Aorta (tissue), 5 donors: ENCODE measurements at regions not wholly inside any gene's neighbourhood (a gene's known extent, or its start where the extent isn't known, plus 50 kb on each side); places are given as distances from the start of the nearest gene placed in this dataset.

Experiments used
- ATAC-seq: fragments of 200-7000 bp; cut with Tn5 transposase; one replicate; pipeline ENCODE4 v1.9.1; 2022; ENCODE audit warnings: moderate library complexity; ENCODE audit not compliant: low FRiP score
- DNase-seq, 2 donors: peaks; one replicate each; pipeline ENCODE4 v3.0.0-alpha.2; 2020
- H3K27ac ChIP-seq, 2 donors: one replicate each; pipeline ENCODE4 v1.5.1; 2013; ENCODE audit warnings: low read length in 2 of 2, mild to moderate bottlenecking in 2 of 2, moderate library complexity in 2 of 2, control low read depth in 1 of 2, inconsistent platforms in 1 of 2, low read depth in 1 of 2
- H3K27me3 ChIP-seq, 2 donors: one replicate each; pipeline ENCODE4 v1.6.1; 2013; ENCODE audit warnings: control low read depth in 1 of 2, low read length in 1 of 2, mild to moderate bottlenecking in 1 of 2, moderate library complexity in 1 of 2; ENCODE audit not compliant: insufficient read depth in 2 of 2, control insufficient read depth in 1 of 2
- H3K36me3 ChIP-seq, 2 donors: one replicate each; pipeline ENCODE4 v1.6.1; 2013; ENCODE audit warnings: control low read depth in 1 of 2, low read length in 1 of 2, mild to moderate bottlenecking in 1 of 2; ENCODE audit not compliant: insufficient read depth in 2 of 2, control insufficient read depth in 1 of 2
- H3K4me1 ChIP-seq, 2 donors: one replicate each; pipeline ENCODE4 v1.6.1; 2013; ENCODE audit warnings: low read length in 2 of 2, control low read depth in 1 of 2, mild to moderate bottlenecking in 1 of 2, moderate library complexity in 1 of 2; ENCODE audit not compliant: insufficient read depth in 2 of 2, control insufficient read depth in 1 of 2
- H3K4me3 ChIP-seq, 2 donors: one replicate each; pipeline ENCODE4 v1.5.1; 2013; ENCODE audit warnings: low read length in 2 of 2, control low read depth in 1 of 2, mild to moderate bottlenecking in 1 of 2
- H3K9me3 ChIP-seq: one replicate; pipeline ENCODE4 v1.6.1; 2013; ENCODE audit warnings: mild to moderate bottlenecking, low read length; ENCODE audit not compliant: control insufficient read depth
- WGBS, 2 donors: extraction: QIAGEN DNeasy Blood & Tissue Kit; methylation state at CpG; one replicate each; pipeline ENCODE4 v1.1.7; 2013; 5-methylcytosine and 5-hydroxymethylcytosine counted together
- intact Hi-C, 2 donors: fragments of 100-400 bp; cut with DNase I; formaldehyde crosslinking; loops; one replicate each; pipeline versions ENCODE4 v1.14.2 to v1.15.0; 2022
- donor health status: healthy with polysubstance abuse.
- donor health status: Bipolar disorder and iron deficiency.
- donor health status: DM: no; HTN: no; CAD: no.
- donor health status: DM: no; HTN: no; CAD: no.
- donor health status: DM: yes; HTN: yes; CAD: no.

DNA sequence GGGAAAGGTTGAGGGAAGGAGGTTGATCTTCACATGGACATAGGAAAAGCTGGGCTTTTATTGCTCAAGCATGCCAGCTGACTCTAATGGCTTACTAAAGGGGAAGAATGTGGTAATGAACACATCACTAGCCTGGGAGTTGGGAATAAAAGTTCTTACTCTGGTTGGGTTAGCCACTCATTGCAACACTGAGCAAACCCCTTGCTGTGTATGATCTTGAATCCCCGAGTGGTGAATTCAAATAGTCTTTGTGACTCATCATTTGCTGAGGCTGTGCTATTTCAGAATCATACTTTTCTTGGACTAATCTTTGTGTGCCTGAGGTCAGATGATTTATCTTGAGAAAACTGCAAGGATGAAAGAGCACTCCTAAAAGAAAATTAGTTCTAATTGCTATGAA lies 304.1 kb upstream of the ANO5 start:
- Histone ChIP-seq H3K4me3 (no peak overlapping the region), H3K27ac (no peak overlapping the region), H3K27me3 (no peaks in the 10 kb centered on the region), H3K9me3 (no peaks in the 10 kb centered on the region), H3K36me3 (no peaks in the 10 kb centered on the region), H3K4me1 (peaks cover 0 to 2% of the 10 kb centered on the region in 2 donors)
- DNase-seq (no peak), ATAC-seq (peak; percentile 77)
- 5 to 32% methylated on average over 1 of the region's 1 CpG for WGBS, 2 donors
- intact Hi-C loops = no loop called here

- DNase-seq (no peak), ATAC-seq (no peak)
- Histone ChIP-seq H3K9me3 (no peaks in the 10 kb centered on the region), H3K27ac (no peak overlapping the region), H3K4me1 (peaks cover 0 to 2% of the 10 kb centered on the region in 2 donors), H3K4me3 (no peak overlapping the region), H3K36me3 (no peaks in the 10 kb centered on the region), H3K27me3 (no peaks in the 10 kb centered on the region)
- 49 to 56% methylated on average over 6 of the region's 6 CpGs for WGBS, 2 donors
- intact Hi-C loops = no loop called here
These were observed 299.9 kb upstream of the ANO5 start for GRCh38 chr11:21892736-21893564.

- no peak for ATAC-seq
- no peaks in the 10 kb centered on the region for H3K9me3 ChIP-seq
- intact Hi-C loops = no loop called here
- H3K4me1 ChIP-seq = peaks cover 0 to 2% of the 10 kb centered on the region in 2 donors
- H3K36me3 ChIP-seq = no peaks in the 10 kb centered on the region
- DNase-seq = no peak
- no peak overlapping the region for H3K4me3 ChIP-seq
- no peaks in the 10 kb centered on the region for H3K27me3 ChIP-seq
- H3K27ac ChIP-seq = no peak overlapping the region
These were observed 299.4 kb upstream of the ANO5 start for GRCh38 chr11:21893565-21893867.

DNA sequence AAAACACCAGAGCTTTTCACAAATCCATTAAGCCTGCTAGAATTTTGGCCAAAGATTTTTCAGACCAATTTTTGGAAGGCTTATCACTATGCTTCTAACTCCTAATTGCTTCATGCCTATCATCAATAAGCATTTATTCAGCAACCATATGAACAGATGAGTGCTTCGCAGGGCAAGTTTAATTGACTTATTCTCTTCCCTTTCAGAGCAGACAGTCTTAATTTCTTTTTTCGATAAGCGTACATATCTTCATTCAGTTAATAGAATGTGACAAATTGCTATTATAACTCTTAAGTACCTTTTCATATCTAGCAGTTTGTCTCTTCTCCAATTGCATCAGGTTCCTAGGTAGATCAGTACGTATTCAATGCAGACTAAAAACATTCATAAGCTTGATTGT lies 298.4 kb upstream of the ANO5 start:
- H3K9me3 ChIP-seq = no peaks in the 10 kb centered on the region
- no peaks in the 10 kb centered on the region for H3K4me1 ChIP-seq
- H3K4me3 ChIP-seq = no peak overlapping the region
- WGBS, 2 donors = 87 to 89% methylated on average over 4 of the region's 4 CpGs
- no peak overlapping the region for H3K27ac ChIP-seq
- intact Hi-C loops = no loop called here
- no peaks in the 10 kb centered on the region for H3K27me3 ChIP-seq
- DNase-seq (no peak), ATAC-seq (no peak)
- H3K36me3 ChIP-seq = no peaks in the 10 kb centered on the region

GRCh38 chr11:21895686-21896085 lies 297.2 kb upstream of the ANO5 start:
- no peaks in the 10 kb centered on the region for H3K27me3 ChIP-seq
- no peaks in the 10 kb centered on the region for H3K4me1 ChIP-seq
- no peak overlapping the region for H3K4me3 ChIP-seq
- intact Hi-C loops = no loop called here
- no peak overlapping the region for H3K27ac ChIP-seq
- no peak for ATAC-seq
- no peak for DNase-seq
- no peaks in the 10 kb centered on the region for H3K9me3 ChIP-seq
- H3K36me3 ChIP-seq = no peaks in the 10 kb centered on the region

- Histone ChIP-seq H3K4me1 (no peaks in the 10 kb centered on the region), H3K27me3 (no peaks in the 10 kb centered on the region), H3K36me3 (no peaks in the 10 kb centered on the region), H3K4me3 (no peak overlapping the region), H3K27ac (no peak overlapping the region), H3K9me3 (no peaks in the 10 kb centered on the region)
- 55 to 59% methylated on average over 2 of the region's 2 CpGs for WGBS, 2 donors
- ATAC-seq (no peak), DNase-seq (no peak)
- intact Hi-C loops = no loop called here
These were observed 296.7 kb upstream of the ANO5 start for GRCh38 chr11:21896216-21896615.

- Histone ChIP-seq H3K27me3 (no peaks in the 10 kb centered on the region), H3K4me3 (no peak overlapping the region), H3K27ac (no peak overlapping the region), H3K4me1 (no peaks in the 10 kb centered on the region), H3K36me3 (no peaks in the 10 kb centered on the region), H3K9me3 (no peaks in the 10 kb centered on the region)
- no peak for ATAC-seq
- WGBS, 2 donors = 71% methylated on average over 3 of the region's 3 CpGs
- intact Hi-C loops = no loop called here
- no peak for DNase-seq
These were observed 295.9 kb upstream of the ANO5 start for GRCh38 chr11:21896746-21897602.

DNA sequence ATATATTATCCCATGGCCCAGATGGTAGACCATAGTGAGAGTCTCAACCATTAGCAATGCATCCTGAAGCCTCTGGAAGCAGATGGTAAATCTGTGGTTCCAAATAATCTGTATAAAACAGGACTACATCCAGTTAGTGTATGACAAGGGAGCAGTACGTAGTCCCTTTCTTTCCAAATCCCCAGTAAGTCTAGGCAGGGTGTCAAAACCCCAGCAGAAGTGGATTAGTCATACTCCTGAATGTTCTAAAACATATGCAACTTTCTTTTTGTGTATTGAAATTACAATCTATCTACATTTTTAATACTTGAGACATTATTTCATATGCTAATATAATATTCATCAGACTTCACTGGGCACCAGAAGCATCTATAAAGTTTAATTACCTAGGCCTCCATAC lies 295.1 kb upstream of the ANO5 start:
- H3K27ac ChIP-seq = no peak overlapping the region
- WGBS, 2 donors = 67 to 71% methylated on average over 1 of the region's 1 CpG
- no peaks in the 10 kb centered on the region for H3K9me3 ChIP-seq
- no peaks in the 10 kb centered on the region for H3K36me3 ChIP-seq
- H3K4me1 ChIP-seq = no peaks in the 10 kb centered on the region
- intact Hi-C loops = no loop called here
- H3K4me3 ChIP-seq = no peak overlapping the region
- ATAC-seq (no peak), DNase-seq (no peak)
- H3K27me3 ChIP-seq = no peaks in the 10 kb centered on the region

DNA sequence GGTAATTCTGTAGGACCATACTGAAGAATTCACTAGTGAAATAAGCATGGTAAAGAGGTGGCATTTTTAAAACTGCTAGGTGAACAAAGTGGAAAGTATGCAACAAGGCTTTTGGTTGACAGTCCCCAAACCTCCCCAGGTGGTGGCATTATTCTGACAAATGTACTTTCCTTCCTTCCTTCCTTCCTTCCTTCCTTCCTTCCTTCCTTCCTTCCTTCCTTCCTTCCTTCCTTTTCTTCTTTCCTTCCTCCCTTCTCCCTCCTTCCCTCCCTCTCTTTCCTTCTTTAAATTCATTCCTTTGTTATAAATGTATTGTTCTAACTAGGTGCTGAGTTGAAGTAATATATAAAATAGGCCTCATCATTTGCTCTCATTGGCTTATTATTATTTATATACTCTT lies 284.7 kb upstream of the ANO5 start:
- intact Hi-C loops = no loop called here
- no peaks in the 10 kb centered on the region for H3K4me1 ChIP-seq
- no peaks in the 10 kb centered on the region for H3K27me3 ChIP-seq
- no peaks in the 10 kb centered on the region for H3K9me3 ChIP-seq
- H3K36me3 ChIP-seq = no peaks in the 10 kb centered on the region
- no peak overlapping the region for H3K4me3 ChIP-seq
- ATAC-seq = no peak
- no peak overlapping the region for H3K27ac ChIP-seq
- no peak for DNase-seq
